Progenitor cell of endocrine pancreas (in vitro differentiated cells): ENCODE measurements at regions not wholly inside any gene's neighbourhood (a gene's known extent, or its start where the extent isn't known, plus 50 kb on each side); places are given as distances from the start of the nearest gene placed in this dataset.
A peak's percentile ranks its signal among the peaks of the same experiment; 100 is the strongest.
"Not testable (repeated sequence)": the region's sequence is repeated elsewhere in the genome, so short reads cannot be mapped to it uniquely, and the experiment has no call there.

ENCODE experiments used
- DNase-seq: peaks from one replicate; pipeline ENCODE4 v3.0.0; 2021; ENCODE audit warnings: low spot score; ENCODE audit not compliant: unreplicated experiment
- H3K27ac Mint-ChIP-seq: 2 replicates; pipeline ENCODE4 v1.8.0; 2021; ENCODE audit warnings: mild to moderate bottlenecking, moderate library complexity, mixed read lengths
- H3K27me3 Mint-ChIP-seq: 2 replicates; pipeline ENCODE4 v1.8.0; 2021; ENCODE audit warnings: mixed read lengths
- H3K36me3 Mint-ChIP-seq: 2 replicates; pipeline ENCODE4 v1.8.0; 2022; ENCODE audit warnings: mixed read lengths; ENCODE audit not compliant: insufficient read depth
- H3K4me1 Mint-ChIP-seq: 2 replicates; pipeline ENCODE4 v1.8.0; 2021; ENCODE audit warnings: low read depth, mixed read lengths
- H3K4me3 Mint-ChIP-seq: 2 replicates; pipeline ENCODE4 v1.8.0; 2021; ENCODE audit warnings: low read depth, mild to moderate bottlenecking, moderate library complexity, mixed read lengths
- H3K9me3 Mint-ChIP-seq: 2 replicates; pipeline ENCODE4 v1.8.0; 2021; ENCODE audit warnings: low read depth, mixed read lengths
- TF ChIP-seq, protein P1 (sequence below): fragments of 200-600 bp; sonication (generic); IDR thresholded peaks from one replicate; pipeline ENCODE4 v1.5.0; 2021; ENCODE audit warnings: antibody characterized with exemption, mild to moderate bottlenecking; ENCODE audit not compliant: unreplicated experiment

DNA sequence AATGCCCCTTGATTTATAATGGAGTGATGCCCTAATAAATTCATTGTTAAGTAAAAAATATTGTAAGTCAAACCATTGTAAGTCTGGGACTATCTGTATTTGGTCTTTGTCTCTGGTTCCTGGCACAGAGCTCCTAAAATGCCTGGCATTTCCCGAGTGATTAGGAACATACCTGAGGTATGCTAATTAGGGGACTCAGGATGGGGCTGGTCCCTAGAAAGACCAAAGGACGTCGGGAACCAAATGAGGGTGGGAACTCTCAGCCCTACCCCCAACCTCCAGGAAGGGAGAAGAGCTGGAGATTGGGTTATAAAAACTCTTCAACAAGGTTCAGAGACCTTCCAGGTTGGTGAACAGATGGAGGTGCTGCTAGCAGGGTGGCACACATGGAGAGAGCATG, 82.6 kb upstream of the ARG1 start:
- TF ChIP-seq, protein P1, sequence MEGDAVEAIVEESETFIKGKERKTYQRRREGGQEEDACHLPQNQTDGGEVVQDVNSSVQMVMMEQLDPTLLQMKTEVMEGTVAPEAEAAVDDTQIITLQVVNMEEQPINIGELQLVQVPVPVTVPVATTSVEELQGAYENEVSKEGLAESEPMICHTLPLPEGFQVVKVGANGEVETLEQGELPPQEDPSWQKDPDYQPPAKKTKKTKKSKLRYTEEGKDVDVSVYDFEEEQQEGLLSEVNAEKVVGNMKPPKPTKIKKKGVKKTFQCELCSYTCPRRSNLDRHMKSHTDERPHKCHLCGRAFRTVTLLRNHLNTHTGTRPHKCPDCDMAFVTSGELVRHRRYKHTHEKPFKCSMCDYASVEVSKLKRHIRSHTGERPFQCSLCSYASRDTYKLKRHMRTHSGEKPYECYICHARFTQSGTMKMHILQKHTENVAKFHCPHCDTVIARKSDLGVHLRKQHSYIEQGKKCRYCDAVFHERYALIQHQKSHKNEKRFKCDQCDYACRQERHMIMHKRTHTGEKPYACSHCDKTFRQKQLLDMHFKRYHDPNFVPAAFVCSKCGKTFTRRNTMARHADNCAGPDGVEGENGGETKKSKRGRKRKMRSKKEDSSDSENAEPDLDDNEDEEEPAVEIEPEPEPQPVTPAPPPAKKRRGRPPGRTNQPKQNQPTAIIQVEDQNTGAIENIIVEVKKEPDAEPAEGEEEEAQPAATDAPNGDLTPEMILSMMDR = no peak
- Mint-ChIP-seq H3K27me3 (no peaks in the 10 kb centered on the region), H3K4me3 (no peak overlapping the region), H3K27ac (no peak overlapping the region), H3K36me3 (no peaks in the 10 kb centered on the region), H3K4me1 (peaks cover 11% of the 10 kb centered on the region), H3K9me3 (peaks cover 2% of the 10 kb centered on the region)
- no peak for DNase-seq

DNA sequence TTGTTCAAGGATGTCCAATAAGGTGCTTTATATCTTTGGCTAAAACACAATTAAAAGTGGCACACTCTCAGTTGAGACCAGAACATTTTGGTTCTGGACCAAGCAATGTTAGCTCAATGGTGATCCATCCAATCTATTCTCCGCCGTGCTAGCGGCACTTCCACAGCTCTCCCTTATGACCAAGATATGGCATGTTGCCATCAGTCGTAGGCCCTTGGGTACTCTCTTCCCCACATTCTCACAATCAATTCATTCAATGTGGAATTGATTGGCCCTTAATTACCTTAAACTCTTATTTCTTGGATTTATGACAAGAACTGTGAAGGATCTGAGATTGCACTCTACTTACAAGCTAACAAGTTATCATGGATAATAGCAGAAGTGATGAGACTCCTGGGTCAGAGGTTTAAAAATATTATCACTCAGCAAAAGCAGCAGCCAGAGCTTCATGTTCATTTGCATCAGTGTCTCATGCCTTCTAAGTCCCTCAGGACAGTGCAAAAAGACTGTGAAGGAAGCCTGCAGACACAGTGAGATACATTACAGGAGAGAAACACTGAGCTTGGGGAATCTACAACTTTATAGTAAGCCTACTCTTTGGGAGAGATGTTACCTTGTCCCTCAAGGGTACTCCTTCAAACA, 80.0 kb upstream of the ARG1 start:
- Mint-ChIP-seq H3K4me1 (peaks cover 11% of the 10 kb centered on the region), H3K27me3 (no peaks in the 10 kb centered on the region), H3K4me3 (no peak overlapping the region), H3K9me3 (peaks cover 10% of the 10 kb centered on the region), H3K36me3 (no peaks in the 10 kb centered on the region), H3K27ac (no peak overlapping the region)
- no peak for DNase-seq
- TF ChIP-seq, protein P1 = no peak

DNA sequence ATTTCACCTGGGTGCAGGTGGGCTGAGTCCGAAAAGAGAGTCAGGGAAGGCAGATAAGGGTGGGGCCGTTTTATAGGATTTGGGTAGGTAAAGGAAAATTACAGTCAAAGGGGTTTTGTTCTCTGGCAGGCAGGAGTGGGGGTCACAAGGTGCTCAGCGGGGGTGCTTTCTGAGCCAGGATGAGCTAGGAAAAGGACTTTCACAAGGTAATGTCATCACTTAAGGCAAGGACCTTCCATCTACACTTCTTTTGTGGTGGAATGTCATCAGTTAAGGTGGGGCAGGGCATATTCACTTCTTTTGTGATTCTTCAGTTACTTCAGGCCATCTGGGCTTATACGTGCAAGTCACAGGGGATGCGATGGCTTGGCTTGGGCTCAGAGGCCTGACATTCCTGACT, 68.6 kb upstream of the ARG1 start:
- H3K9me3 Mint-ChIP-seq = peaks cover 11% of the 10 kb centered on the region
- not testable (repeated sequence) for H3K27me3 Mint-ChIP-seq, H3K36me3 Mint-ChIP-seq, H3K4me3 Mint-ChIP-seq, H3K4me1 Mint-ChIP-seq, H3K27ac Mint-ChIP-seq, DNase-seq

DNA sequence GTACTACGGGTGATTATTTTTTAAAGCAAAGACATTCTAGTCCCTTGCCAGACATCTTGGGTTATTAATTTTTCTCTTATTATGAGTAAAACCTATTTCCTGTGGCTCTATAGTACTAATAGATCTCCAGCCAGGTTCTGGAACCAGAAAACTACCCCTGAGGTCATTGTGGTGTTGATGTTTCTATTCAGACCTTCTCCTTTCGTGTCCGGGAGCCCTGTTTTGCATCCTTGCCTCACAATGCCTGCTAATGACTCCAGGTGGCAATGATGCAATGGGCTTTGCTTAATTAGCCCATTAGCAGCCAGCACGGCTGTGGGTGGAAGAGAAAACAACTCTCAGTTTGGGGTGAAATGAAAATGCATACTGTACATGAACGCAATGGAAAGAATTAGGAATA, 62.9 kb upstream of the ARG1 start:
- no peaks in the 10 kb centered on the region for H3K4me1 Mint-ChIP-seq
- H3K27me3 Mint-ChIP-seq = peaks cover 3% of the 10 kb centered on the region
- H3K36me3 Mint-ChIP-seq = no peaks in the 10 kb centered on the region
- TF ChIP-seq, protein P1 = no peak
- DNase-seq = no peak
- H3K27ac Mint-ChIP-seq = no peak overlapping the region
- H3K4me3 Mint-ChIP-seq = no peak overlapping the region
- peaks cover 11% of the 10 kb centered on the region for H3K9me3 Mint-ChIP-seq

DNA sequence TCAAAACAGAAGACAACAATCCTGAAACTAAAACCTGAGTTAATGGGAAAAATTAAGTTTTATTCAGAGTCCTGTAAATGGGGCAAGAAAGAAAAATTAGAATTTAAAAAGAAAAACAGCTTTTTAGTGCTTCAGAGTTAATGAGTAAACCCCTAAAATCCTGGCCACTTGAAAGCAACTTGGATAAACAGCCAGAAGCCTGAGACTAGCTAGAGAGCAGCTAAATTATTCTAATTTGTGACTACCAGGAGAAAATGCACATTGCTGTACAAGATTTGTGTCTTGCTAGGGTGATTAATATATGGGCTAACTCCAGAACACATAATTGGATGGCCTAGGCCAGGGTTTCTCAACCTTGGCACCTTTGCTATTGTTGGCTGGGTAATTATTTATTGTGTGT, 62.4 kb upstream of the ARG1 start:
- Mint-ChIP-seq H3K9me3 (peaks cover 16% of the 10 kb centered on the region), H3K4me1 (no peaks in the 10 kb centered on the region), H3K27ac (no peak overlapping the region), H3K27me3 (peaks cover 3% of the 10 kb centered on the region), H3K36me3 (no peaks in the 10 kb centered on the region), H3K4me3 (no peak overlapping the region)
- TF ChIP-seq, protein P1 = no peak
- DNase-seq = no peak

DNA sequence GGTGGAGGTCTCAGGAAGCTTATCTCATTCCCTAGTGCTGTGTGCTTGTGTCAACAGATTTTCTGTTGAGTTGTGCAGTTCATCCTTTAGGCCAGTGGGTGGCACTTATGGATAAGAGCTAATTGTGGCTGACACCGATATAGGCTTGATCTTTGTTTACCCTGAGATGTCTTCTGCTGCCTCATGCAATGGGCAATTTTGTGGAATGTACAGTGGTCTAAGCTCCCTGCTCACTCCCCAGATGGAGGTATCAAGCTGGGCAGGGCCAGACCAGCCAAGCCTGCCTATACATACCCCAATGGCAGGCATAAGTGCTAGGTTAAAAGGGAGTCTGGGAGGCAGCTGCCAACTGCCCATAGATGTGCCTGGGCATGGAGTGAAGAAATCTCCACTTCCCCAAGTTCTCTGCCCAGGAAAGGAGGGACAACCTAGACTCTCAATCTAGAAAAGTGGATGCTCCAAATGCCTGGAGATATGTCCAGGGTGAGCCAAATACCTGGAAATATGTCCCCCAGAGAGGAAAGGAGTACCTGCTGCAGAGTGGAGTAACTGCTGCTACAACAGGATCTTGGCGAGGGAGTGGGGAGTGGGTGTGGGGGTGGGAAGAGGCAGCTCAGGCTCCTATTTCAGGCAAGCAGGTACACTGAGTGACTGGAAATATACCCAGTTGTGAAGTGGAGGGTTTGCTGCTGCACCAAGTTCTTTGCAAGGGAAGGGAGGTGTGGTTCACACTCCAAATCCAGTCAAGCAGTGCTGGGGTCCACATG, 53.2 kb upstream of the ARG1 start:
- peaks cover 4% of the 10 kb centered on the region for H3K36me3 Mint-ChIP-seq
- H3K27me3 Mint-ChIP-seq = no peaks in the 10 kb centered on the region
- no peaks in the 10 kb centered on the region for H3K4me1 Mint-ChIP-seq
- TF ChIP-seq, protein P1 = peak; percentile 52
- H3K4me3 Mint-ChIP-seq = no peak overlapping the region
- H3K27ac Mint-ChIP-seq = no peak overlapping the region
- DNase-seq = no peak
- H3K9me3 Mint-ChIP-seq = peaks cover 41% of the 10 kb centered on the region
